Activated T-helper 2 cell treated with anti-CD3 and anti-CD28 coated beads, Interferon-gamma antibody, Interleukin-2, Interleukin-4, amounts not matched to agents 10 μg/mL and 5 μg/mL and 100 μg/mL, durations not matched to agents 14 hours and 24 hours and 36 hours (primary cell): ENCODE measurements at regions not wholly inside any gene's neighbourhood (a gene's known extent, or its start where the extent isn't known, plus 50 kb on each side); places are given as distances from the start of the nearest gene placed in this dataset.

Source experiments
- DNase-seq: peaks from one replicate; pipeline ENCODE4 v3.0.0; 2021; ENCODE audit warnings: low spot score
- H3K27ac Mint-ChIP-seq: one replicate; pipeline ENCODE4 v1.8.0; 2021; ENCODE audit warnings: mixed read lengths
- H3K27me3 Mint-ChIP-seq: one replicate; pipeline ENCODE4 v1.8.0; 2021; ENCODE audit warnings: low read depth, mixed read lengths
- H3K36me3 Mint-ChIP-seq: one replicate; pipeline ENCODE4 v1.8.0; 2021; ENCODE audit warnings: low read depth, mixed read lengths
- H3K4me1 Mint-ChIP-seq: one replicate; pipeline ENCODE4 v1.8.0; 2021; ENCODE audit warnings: low read depth, mixed read lengths
- H3K4me3 Mint-ChIP-seq: one replicate; pipeline ENCODE4 v1.8.0; 2021; ENCODE audit warnings: low read depth, mild to moderate bottlenecking, moderate library complexity, mixed read lengths
- H3K9me3 Mint-ChIP-seq: one replicate; pipeline ENCODE4 v1.8.0; 2021; ENCODE audit warnings: mixed read lengths
- intact Hi-C: fragments of 100-400 bp; cut with micrococcal nuclease; formaldehyde crosslinking; loops from one replicate; pipeline ENCODE4 v1.15.1; 2023

DNA sequence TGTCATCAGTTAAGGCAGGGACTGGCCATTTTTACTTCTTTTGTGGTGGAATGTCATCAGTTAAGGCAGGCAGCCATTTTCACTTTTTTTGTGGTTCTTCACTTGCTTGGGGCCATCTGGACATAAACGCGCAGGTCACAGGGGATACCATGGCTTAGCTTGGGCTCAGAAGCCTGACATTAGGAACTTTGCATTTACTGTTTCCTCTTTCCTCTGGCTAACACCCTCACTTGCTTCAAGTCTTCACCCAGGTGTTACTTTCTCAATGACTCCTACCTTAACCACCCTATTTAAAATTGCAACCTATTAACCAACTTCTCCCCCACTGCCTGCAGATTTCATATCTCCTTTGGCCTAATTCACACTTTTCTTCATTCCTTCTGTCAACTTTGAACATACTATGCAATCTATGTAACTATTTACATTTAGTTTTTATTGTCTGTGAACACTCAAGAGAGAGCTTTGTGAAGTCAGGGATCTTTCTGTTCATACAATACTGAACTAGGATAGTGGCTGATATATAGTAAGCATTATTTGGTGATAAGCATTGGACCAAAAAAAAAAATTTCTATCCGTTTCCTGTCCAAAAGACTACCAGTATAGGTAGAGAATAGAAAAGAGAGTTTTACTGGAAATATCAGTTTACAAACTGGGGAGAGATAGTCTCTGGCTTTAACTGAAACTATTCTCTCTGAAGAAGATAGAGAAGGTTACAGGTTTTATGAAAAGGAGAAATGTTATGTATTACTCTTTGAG, 600.1 kb upstream of the ZNF804A start:
- Mint-ChIP-seq H3K27me3 (no peaks in the 10 kb centered on the region), H3K9me3 (no peaks in the 10 kb centered on the region), H3K36me3 (no peaks in the 10 kb centered on the region), H3K4me1 (no peaks in the 10 kb centered on the region), H3K27ac (no peak overlapping the region), H3K4me3 (no peak overlapping the region)
- intact Hi-C loops, result no loop called here
- no peak for DNase-seq

- no peaks in the 10 kb centered on the region for H3K4me1 Mint-ChIP-seq
- no peak overlapping the region for H3K4me3 Mint-ChIP-seq
- no peaks in the 10 kb centered on the region for H3K9me3 Mint-ChIP-seq
- H3K36me3 Mint-ChIP-seq, result no peaks in the 10 kb centered on the region
- H3K27ac Mint-ChIP-seq, result no peak overlapping the region
- H3K27me3 Mint-ChIP-seq, result no peaks in the 10 kb centered on the region
- intact Hi-C loops, result no loop called here
- no peak for DNase-seq
Observed at GRCh38 chr2:183998797-183999190, 599.5 kb upstream of the ZNF804A start.

- H3K9me3 Mint-ChIP-seq, result no peaks in the 10 kb centered on the region
- DNase-seq, result no peak
- intact Hi-C loops, result no loop called here
- H3K27ac Mint-ChIP-seq, result no peak overlapping the region
- no peaks in the 10 kb centered on the region for H3K4me1 Mint-ChIP-seq
- H3K27me3 Mint-ChIP-seq, result no peaks in the 10 kb centered on the region
- no peaks in the 10 kb centered on the region for H3K36me3 Mint-ChIP-seq
- H3K4me3 Mint-ChIP-seq, result no peak overlapping the region
Observed at GRCh38 chr2:184004289-184004947, 593.9 kb upstream of the ZNF804A start.

- no peak overlapping the region for H3K4me3 Mint-ChIP-seq
- intact Hi-C loops, result no loop called here
- DNase-seq, result no peak
- H3K9me3 Mint-ChIP-seq, result no peaks in the 10 kb centered on the region
- no peaks in the 10 kb centered on the region for H3K36me3 Mint-ChIP-seq
- H3K27me3 Mint-ChIP-seq, result no peaks in the 10 kb centered on the region
- no peak overlapping the region for H3K27ac Mint-ChIP-seq
- no peaks in the 10 kb centered on the region for H3K4me1 Mint-ChIP-seq
Observed at GRCh38 chr2:184004948-184005672, 593.2 kb upstream of the ZNF804A start.

DNA sequence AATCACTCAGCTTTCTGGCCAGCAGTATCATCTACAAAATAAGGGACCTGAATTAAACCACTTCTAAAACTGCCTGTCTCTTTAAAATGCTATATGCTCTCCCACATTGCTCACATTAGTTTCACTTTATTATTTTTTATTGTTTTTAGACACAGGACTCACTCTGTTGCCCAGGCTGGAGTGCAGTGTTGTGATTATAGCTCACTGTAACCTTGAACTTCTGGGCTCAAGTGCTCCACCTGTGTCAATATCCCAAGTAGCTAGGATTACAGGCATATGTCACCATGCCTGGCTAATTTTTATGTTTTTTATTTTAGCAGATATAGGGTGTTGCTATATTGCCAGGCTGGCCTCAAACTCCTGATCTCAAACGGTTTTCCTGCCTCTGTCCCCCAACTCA, 591.3 kb upstream of the ZNF804A start:
- Mint-ChIP-seq H3K27ac (no peak overlapping the region), H3K4me1 (no peaks in the 10 kb centered on the region), H3K9me3 (no peaks in the 10 kb centered on the region), H3K4me3 (no peak overlapping the region), H3K27me3 (no peaks in the 10 kb centered on the region), H3K36me3 (no peaks in the 10 kb centered on the region)
- DNase-seq, result no peak
- intact Hi-C loops, result no loop called here

- H3K4me1 Mint-ChIP-seq, result no peaks in the 10 kb centered on the region
- no peak overlapping the region for H3K4me3 Mint-ChIP-seq
Observed at GRCh38 chr2:184026961-184027360, 571.4 kb upstream of the ZNF804A start.

DNA sequence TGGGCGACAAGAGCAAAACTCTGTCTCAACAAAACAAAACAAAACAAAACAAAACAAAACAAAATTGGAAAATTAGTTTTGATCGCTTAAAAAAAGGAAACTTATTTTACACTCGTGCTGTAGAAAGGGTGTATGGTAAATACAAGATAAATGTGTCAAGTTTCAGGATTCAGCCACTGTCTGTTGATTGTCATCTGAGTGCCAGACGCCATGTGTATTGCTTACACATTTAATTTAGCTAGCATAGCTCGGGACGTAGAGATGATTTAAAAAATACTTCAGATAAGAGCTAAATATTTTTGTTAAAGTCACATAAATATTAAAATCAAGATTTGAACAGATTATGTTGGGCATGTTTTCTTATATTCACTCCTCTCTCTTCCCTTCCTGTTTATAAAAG, 568.1 kb upstream of the ZNF804A start:
- intact Hi-C loops, result no loop called here
- DNase-seq, result no peak
- Mint-ChIP-seq H3K36me3 (no peaks in the 10 kb centered on the region), H3K4me1 (no peaks in the 10 kb centered on the region), H3K27me3 (no peaks in the 10 kb centered on the region), H3K27ac (no peak overlapping the region), H3K9me3 (no peaks in the 10 kb centered on the region), H3K4me3 (no peak overlapping the region)

More at GRCh38 chr2:184026961-184027360, 571.4 kb upstream of the ZNF804A start:
- Mint-ChIP-seq H3K27ac (no peak overlapping the region), H3K27me3 (no peaks in the 10 kb centered on the region), H3K9me3 (no peaks in the 10 kb centered on the region), H3K36me3 (no peaks in the 10 kb centered on the region)
- DNase-seq, result no peak
- intact Hi-C loops, result no loop called here

- H3K27ac Mint-ChIP-seq, result no peak overlapping the region
- no peaks in the 10 kb centered on the region for H3K27me3 Mint-ChIP-seq
- DNase-seq, result no peak
- no peaks in the 10 kb centered on the region for H3K36me3 Mint-ChIP-seq
- H3K9me3 Mint-ChIP-seq, result no peaks in the 10 kb centered on the region
- H3K4me1 Mint-ChIP-seq, result no peaks in the 10 kb centered on the region
- intact Hi-C loops, result no loop called here
- no peak overlapping the region for H3K4me3 Mint-ChIP-seq
Observed at GRCh38 chr2:184030989-184031388, 567.3 kb upstream of the ZNF804A start.

- H3K27ac Mint-ChIP-seq, result no peak overlapping the region
- intact Hi-C loops, result no loop called here
- no peak for DNase-seq
- H3K9me3 Mint-ChIP-seq, result no peaks in the 10 kb centered on the region
- no peaks in the 10 kb centered on the region for H3K4me1 Mint-ChIP-seq
- no peaks in the 10 kb centered on the region for H3K36me3 Mint-ChIP-seq
- H3K27me3 Mint-ChIP-seq, result no peaks in the 10 kb centered on the region
- H3K4me3 Mint-ChIP-seq, result no peak overlapping the region
Observed at GRCh38 chr2:184031402-184032147, 566.8 kb upstream of the ZNF804A start.

DNA sequence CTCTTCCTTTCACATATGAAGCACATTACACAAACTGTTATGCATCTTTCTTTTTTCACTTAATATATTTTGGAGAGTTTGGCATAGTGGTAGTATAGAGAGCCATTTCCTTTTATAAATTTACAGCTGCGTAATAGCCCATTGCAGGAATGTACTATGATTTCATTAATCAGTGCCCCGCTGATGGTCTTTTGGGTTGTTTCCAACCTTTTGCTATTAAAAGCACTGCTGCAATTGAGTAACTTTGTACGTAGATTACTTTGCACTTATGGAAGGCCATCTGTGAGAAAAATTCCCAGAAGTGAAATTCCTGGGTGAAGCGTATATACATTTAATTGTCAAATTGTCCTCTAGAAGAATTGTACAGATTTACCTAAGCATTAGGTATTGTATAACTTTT, 565.3 kb upstream of the ZNF804A start:
- DNase-seq, result no peak
- Mint-ChIP-seq H3K4me1 (no peaks in the 10 kb centered on the region), H3K36me3 (no peaks in the 10 kb centered on the region), H3K27me3 (no peaks in the 10 kb centered on the region), H3K4me3 (no peak overlapping the region), H3K27ac (no peak overlapping the region), H3K9me3 (no peaks in the 10 kb centered on the region)
- intact Hi-C loops, result no loop called here

- no peak overlapping the region for H3K27ac Mint-ChIP-seq
- H3K4me3 Mint-ChIP-seq, result no peak overlapping the region
Observed at GRCh38 chr2:184037273-184037672, 561.1 kb upstream of the ZNF804A start.

DNA sequence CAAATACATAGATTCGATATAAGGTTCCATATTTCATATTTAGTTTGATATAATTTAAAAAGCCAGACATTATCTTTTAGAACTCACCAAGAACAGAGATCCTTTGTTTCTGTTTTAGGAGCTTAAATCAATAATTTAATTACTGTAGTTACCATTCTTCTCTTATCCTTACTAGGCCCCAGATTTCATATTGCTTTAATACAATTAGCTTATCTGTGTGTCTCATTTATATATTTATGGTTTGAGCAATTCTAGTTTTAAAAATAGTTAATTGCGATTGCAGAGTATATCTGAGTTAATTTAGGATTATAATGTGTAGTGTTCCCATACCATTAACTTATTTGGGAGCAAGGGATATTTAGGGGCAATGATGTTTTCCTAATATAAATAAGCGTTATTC, 558.8 kb upstream of the ZNF804A start:
- Mint-ChIP-seq H3K27me3 (no peaks in the 10 kb centered on the region), H3K4me1 (no peaks in the 10 kb centered on the region), H3K9me3 (no peaks in the 10 kb centered on the region), H3K27ac (no peak overlapping the region), H3K36me3 (no peaks in the 10 kb centered on the region), H3K4me3 (no peak overlapping the region)
- intact Hi-C loops, result no loop called here
- DNase-seq, result no peak

More at GRCh38 chr2:184037273-184037672, 561.1 kb upstream of the ZNF804A start:
- Mint-ChIP-seq H3K27me3 (no peaks in the 10 kb centered on the region), H3K36me3 (no peaks in the 10 kb centered on the region), H3K4me1 (no peaks in the 10 kb centered on the region), H3K9me3 (no peaks in the 10 kb centered on the region)
- intact Hi-C loops, result no loop called here
- DNase-seq, result no peak
